HG03520 (cell line): ENCODE measurements at regions not wholly inside any gene's neighbourhood (a gene's known extent, or its start where the extent isn't known, plus 50 kb on each side); places are given as distances from the start of the nearest gene placed in this dataset.

Source experiments
- ATAC-seq: cut with Tn5 transposase; IDR thresholded peaks from one replicate; pipeline ENCODE4 v1.9.1; 2021; ENCODE audit warnings: mild to moderate bottlenecking, moderate library complexity; ENCODE audit not compliant: unreplicated experiment

- no peak for ATAC-seq
Measured at GRCh38 chr4:54929459-54929858, 195.9 kb downstream of the KDR start.

DNA sequence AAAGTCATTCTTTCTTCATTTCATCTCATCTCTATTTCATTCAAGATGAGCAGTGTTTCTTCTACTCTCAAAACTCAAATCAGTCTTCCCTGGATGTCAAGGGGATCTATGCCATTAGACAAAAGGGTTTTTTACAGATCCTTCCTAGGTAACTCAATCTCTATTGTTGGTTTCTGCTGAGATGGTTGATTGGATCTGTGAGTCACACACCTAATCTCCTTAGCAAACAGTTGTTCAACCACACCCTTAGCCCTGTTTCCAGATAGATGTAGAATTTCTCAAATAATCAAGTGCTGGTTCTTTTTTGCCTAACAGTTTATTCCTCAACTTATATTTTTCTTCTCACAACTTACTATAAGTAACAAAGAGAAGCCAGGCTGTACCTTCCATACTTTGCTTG lies 200.5 kb downstream of the KDR start:
- no peak for ATAC-seq

DNA sequence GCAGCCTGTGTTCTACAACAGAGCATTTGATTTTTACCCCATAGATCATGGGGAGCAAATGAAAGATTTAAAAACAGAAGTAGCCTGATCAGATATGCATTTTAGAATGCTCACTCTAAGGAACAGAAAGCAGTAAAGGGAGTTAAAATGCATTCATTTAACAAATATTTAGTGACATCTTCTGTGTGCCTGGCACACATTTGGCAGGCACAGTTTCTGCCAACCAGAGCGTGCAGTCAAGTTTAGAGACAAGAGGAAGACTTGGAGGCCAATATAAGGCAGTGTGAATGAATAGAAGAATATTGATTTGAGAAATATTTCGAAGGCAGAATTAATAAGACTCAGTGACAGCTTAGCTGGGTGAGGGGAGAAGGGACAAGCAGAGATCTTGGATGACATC lies 210.1 kb downstream of the KDR start:
- ATAC-seq: no peak

- no peak for ATAC-seq
Measured at GRCh38 chr4:54914781-54915180, 210.6 kb downstream of the KDR start.

GRCh38 chr4:54913751-54914526 lies 211.5 kb downstream of the KDR start:
- ATAC-seq: no peak

DNA sequence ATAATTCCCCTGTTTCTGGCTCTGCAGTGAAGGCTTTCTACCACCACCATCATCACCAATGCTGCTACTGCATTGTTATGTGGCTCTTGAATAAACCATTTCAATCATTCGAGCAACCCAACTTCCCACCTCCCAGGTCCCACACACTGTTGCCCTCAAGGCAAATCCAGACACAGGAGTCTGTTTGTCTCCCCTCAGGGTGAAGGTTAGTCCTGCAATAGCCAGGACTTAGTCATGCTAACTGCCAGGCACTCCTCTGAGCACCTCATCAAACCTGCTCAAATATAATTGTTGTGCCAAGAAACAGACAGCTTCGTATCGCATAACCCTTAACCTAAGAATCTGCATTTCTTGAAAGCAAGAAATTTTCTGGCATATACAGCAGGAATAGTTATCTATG lies 213.2 kb downstream of the KDR start:
- no peak for ATAC-seq

DNA sequence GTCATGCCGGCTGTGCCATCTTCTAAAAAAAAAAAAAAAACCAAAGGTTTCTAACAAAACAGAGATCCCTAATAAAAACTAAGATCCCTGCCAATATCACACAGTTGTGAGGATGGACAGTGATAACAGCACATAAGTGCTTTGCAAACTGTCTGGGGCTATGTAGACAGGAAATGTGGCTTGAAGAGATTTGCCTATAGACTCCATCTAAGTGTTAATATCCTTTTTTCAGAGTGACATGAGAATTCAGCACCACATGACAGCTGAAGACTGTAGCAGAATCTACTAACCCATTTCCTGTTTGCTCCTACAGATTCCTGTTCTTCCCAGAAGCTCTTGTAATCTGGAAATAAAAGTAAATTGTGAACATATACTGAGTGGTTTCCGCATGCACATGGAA lies 215.4 kb downstream of the KDR start:
- ATAC-seq: no peak

DNA sequence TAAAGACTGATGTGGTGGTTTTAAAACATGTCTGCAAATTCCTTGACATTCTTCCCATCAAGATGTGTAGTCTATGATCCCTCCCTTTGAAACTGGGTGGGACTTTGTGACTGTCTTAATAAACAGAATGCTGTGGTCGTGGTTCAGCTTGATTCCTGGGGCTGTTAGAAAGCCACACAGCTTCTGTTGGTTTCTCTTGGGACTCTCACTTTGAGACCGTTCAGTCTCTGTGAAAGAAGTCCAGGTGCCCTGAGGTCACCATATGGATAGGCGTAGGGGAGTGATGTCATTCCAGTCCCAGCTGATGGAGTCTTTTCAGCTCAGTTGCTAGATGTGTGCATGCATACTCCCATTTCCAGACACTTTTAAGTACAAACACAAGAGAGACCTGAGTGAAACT lies 216.6 kb downstream of the KDR start:
- no peak for ATAC-seq

DNA sequence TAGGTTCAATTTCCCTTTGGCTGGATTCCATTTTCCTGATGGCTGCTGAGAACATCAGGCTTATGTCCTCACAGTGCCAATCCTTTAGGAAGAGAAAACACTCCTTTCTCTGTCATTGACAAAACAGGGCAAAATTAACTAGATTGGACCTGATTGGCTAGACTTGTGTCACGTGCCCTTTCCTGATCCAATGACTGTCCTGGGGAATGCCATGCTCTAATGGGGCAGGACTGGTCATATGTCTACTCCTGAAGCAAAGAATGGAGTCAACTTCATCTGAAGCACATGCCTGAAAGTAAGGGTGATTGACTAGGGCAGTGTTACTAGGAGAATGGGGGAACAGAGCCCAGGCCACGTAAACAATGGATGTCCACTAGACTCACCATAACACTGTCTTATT lies 220.4 kb downstream of the KDR start:
- ATAC-seq: no peak

DNA sequence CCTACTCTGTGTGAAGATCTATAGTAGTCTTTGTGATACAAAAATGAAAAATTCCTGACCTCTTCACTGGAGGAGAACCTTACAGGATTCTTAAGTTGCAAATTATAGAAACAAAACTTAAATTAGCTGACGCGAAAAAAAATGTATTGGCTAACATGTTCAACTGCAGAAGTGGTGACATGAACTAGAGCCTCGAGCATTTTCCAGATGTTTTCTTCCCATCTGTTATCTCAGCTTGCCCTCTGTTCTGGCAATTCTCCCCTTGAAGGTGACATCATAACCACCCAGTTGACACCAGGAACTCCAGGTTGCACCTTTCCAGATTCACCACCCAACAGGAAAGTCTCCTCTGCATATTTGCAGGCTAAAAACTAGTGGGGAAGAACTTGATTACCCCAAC lies 222.4 kb downstream of the KDR start:
- no peak for ATAC-seq

DNA sequence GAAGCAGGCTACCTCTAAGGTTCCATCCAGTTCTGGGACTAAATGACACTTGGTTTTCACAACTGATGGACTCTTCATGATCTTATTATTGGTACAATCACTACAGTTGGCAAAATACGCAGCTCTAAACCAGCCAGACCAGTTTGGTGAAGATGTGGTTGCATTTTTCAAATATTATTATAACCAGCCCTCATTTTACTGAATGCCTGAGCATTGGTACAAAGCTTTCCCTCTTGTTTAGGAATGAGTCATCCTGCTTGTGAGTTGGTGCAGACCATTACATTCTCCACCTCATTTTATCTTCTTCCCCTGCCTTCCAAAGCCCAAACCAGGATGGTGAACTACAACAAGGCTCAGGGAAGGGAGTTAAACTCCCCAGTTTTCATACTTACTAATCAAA lies 223.1 kb downstream of the KDR start:
- ATAC-seq: no peak

DNA sequence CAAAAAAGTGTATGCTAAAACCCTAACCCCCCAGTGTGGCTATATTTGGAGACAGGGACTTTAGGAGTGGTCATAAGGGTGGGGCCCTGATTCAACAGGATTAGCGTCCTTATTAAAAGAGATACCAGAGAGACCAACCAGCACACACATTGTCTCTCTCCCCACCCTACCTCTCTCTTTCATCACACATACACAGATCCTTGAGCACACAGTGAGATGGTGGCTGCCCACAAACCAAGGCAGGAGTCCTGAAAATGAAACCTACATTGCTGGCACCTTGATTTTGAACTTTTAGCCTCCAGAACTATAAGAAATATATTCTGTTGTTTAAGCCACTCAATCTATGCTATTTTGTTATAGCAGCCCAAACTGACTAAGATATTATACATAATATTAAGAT lies 224.2 kb downstream of the KDR start:
- no peak for ATAC-seq

DNA sequence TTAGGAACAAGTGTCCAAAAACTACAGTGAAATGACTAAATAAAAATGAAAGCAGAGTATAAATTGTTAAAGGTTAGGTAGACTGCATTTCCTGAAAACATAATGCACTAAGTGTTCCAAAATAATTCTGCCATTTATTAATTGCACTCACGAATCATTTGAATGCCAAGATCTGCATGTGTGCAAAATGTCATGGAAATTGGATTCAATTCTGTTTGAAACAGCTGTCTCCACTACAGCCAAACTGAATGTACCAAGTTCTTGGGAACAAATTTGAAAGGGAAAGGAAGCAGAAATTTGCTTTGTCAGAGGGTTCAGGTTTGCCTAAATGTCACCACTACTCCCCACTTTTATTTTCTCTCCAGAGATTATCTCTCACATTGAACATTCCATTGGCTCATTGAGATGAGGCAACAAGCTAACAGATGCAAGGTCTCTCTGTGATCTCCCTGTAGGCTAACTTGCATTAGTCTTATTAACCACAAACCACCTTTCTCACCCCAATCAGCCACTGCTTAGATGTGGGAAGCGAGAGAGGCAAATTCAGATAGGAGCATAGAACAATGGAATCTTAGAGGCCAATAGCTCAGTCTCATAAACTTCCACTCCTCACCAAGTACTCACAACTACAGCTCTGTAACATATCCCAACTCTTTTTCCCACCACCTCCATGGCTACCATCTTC lies 226.6 kb downstream of the KDR start:
- ATAC-seq: no peak

- no peak for ATAC-seq
Measured at GRCh38 chr4:54898056-54898562, 227.3 kb downstream of the KDR start.

- ATAC-seq: no peak
Measured at GRCh38 chr4:54897590-54897989, 227.8 kb downstream of the KDR start.

- ATAC-seq: no peak
Measured at GRCh38 chr4:54882616-54883015, 224.9 kb downstream of the KIT start.

DNA sequence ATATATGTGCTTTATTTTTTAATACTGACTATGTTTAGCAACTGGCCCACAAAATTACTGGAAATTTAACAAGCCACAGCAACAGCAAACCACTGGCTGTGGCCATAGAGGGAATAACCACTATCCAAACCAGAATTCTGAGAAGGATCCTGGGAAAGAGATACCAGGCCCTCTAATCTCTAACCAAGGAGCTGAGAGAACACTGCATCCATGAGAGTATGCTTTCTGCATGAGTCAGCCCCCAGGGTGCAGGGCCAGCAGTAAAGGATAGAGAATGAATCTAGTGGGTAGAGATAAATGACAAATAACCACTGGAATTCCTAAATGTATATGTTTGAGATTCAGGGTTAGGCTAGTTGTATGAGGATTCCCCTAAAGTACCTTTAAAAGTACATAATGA lies 221.8 kb downstream of the KIT start:
- ATAC-seq: no peak

DNA sequence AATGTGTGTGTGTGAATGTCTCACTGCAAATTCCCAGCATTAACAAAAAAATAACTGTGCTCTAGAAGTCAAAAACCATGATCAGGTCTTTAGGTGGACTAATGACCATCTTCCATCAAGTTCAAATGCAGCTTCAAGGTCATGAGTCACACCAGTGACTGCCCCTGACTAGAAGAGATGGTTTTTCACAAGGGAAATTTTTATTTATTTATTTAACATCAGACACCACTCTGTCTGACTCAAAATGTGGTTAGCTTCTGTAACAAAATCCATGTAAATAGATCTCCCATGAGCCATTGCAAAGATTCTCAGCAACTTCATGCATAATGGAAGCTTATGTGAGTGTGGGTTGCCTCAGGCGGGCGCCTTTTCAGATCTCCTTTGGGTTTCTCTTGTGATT lies 219.2 kb downstream of the KIT start:
- ATAC-seq: no peak

GRCh38 chr4:54872261-54872660 lies 214.5 kb downstream of the KIT start:
- no peak for ATAC-seq

- ATAC-seq: no peak
Measured at GRCh38 chr4:54863571-54864255, 206.0 kb downstream of the KIT start.

- no peak for ATAC-seq
Measured at GRCh38 chr4:54861201-54861600, 203.4 kb downstream of the KIT start.
